HTR-8/SVneo (cell line): ENCODE measurements at regions not wholly inside any gene's neighbourhood (a gene's known extent, or its start where the extent isn't known, plus 50 kb on each side); places are given as distances from the start of the nearest gene placed in this dataset.
A peak's percentile ranks its signal among the peaks of the same experiment; 100 is the strongest.

ENCODE experiments used
- DNase-seq: peaks from one replicate; pipeline ENCODE4 v3.0.0; 2011; ENCODE audit warnings: low spot score, mixed read lengths; ENCODE audit not compliant: insufficient read length
- FAIRE-seq: peaks from 2 replicates; lab custom pipeline; 2011; peaks lifted over from hg19 to GRCh38; lab: Jason Lieb, UNC

GRCh38 chr20:12019715-12020114 is 102.0 kb downstream of the BTBD3 start:
- FAIRE-seq, result no peak
- no peak for DNase-seq

GRCh38 chr20:12020846-12021245 is 103.2 kb downstream of the BTBD3 start:
- no peak for FAIRE-seq

GRCh38 chr20:12022126-12022525 is 104.4 kb downstream of the BTBD3 start:
- no peak for FAIRE-seq
- DNase-seq, result no peak

More at GRCh38 chr20:12020846-12021245, 103.2 kb downstream of the BTBD3 start:
- DNase-seq, result no peak

- no peak for FAIRE-seq
Measured at GRCh38 chr20:12023194-12023795, 105.6 kb downstream of the BTBD3 start.

GRCh38 chr20:12028771-12029170 is 111.1 kb downstream of the BTBD3 start:
- DNase-seq (no peak), FAIRE-seq (no peak)

More at GRCh38 chr20:12023194-12023795, 105.6 kb downstream of the BTBD3 start:
- no peak for DNase-seq

- FAIRE-seq (no peak), DNase-seq (no peak)
Measured at GRCh38 chr20:12030470-12030869, 112.8 kb downstream of the BTBD3 start.

GRCh38 chr20:12036142-12036541 is 118.4 kb downstream of the BTBD3 start:
- DNase-seq (no peak), FAIRE-seq (no peak)

- FAIRE-seq (no peak), DNase-seq (no peak)
Measured at GRCh38 chr20:12037521-12037920, 119.8 kb downstream of the BTBD3 start.

GRCh38 chr20:12040261-12040660 is 122.6 kb downstream of the BTBD3 start:
- DNase-seq (no peak), FAIRE-seq (no peak)

GRCh38 chr20:12044969-12045368 is 127.3 kb downstream of the BTBD3 start:
- no peak for FAIRE-seq

GRCh38 chr20:12047838-12048432 is 130.2 kb downstream of the BTBD3 start:
- no peak for DNase-seq

More at GRCh38 chr20:12044969-12045368, 127.3 kb downstream of the BTBD3 start:
- DNase-seq, result no peak

GRCh38 chr20:12049125-12049524 is 131.4 kb downstream of the BTBD3 start:
- FAIRE-seq (no peak), DNase-seq (no peak)

More at GRCh38 chr20:12047838-12048432, 130.2 kb downstream of the BTBD3 start:
- FAIRE-seq, result no peak

GRCh38 chr20:12051206-12052163 is 133.8 kb downstream of the BTBD3 start:
- FAIRE-seq, result no peak
- DNase-seq, result no peak

- FAIRE-seq, result peak; percentile 76
- DNase-seq, result peak; percentile 42
Measured at GRCh38 chr20:12053353-12053752, 135.7 kb downstream of the BTBD3 start.

GRCh38 chr20:12054556-12054955 is 136.9 kb downstream of the BTBD3 start:
- no peak for DNase-seq
- no peak for FAIRE-seq

- no peak for FAIRE-seq
- no peak for DNase-seq
Measured at GRCh38 chr20:12055161-12055560, 137.5 kb downstream of the BTBD3 start.

- DNase-seq (no peak), FAIRE-seq (no peak)
Measured at GRCh38 chr20:12056839-12057238, 139.1 kb downstream of the BTBD3 start.

GRCh38 chr20:12057778-12058177 is 140.1 kb downstream of the BTBD3 start:
- FAIRE-seq (no peak), DNase-seq (no peak)

GRCh38 chr20:12058216-12058615 is 140.5 kb downstream of the BTBD3 start:
- DNase-seq (no peak), FAIRE-seq (no peak)

- DNase-seq (no peak), FAIRE-seq (no peak)
Measured at GRCh38 chr20:12061466-12061865, 143.8 kb downstream of the BTBD3 start.
